Nephron progenitor cell (in vitro differentiated cells): ENCODE measurements at regions not wholly inside any gene's neighbourhood (a gene's known extent, or its start where the extent isn't known, plus 50 kb on each side); places are given as distances from the start of the nearest gene placed in this dataset.

Experiments
- DNase-seq: peaks from one replicate; pipeline ENCODE4 v3.0.0; 2021
- H3K27ac Mint-ChIP-seq: 2 replicates; pipeline ENCODE4 v1.8.0; 2021; ENCODE audit warnings: mild to moderate bottlenecking, moderate library complexity, mixed read lengths
- H3K27me3 Mint-ChIP-seq: 2 replicates; pipeline ENCODE4 v1.8.0; 2021; ENCODE audit warnings: mild to moderate bottlenecking, low read depth, mixed read lengths; ENCODE audit not compliant: poor library complexity
- H3K36me3 Mint-ChIP-seq: 2 replicates; pipeline ENCODE4 v1.8.0; 2021; ENCODE audit warnings: low read depth, mixed read lengths
- H3K4me1 Mint-ChIP-seq: 2 replicates; pipeline ENCODE4 v1.8.0; 2021; ENCODE audit warnings: mixed read lengths
- H3K4me3 Mint-ChIP-seq: 2 replicates; pipeline ENCODE4 v1.8.0; 2021; ENCODE audit warnings: mild to moderate bottlenecking, moderate library complexity, mixed read lengths
- H3K9me3 Mint-ChIP-seq: 2 replicates; pipeline ENCODE4 v1.8.0; 2021; ENCODE audit warnings: mild to moderate bottlenecking, moderate library complexity, mixed read lengths
- CTCF ChIP-seq: fragments of 200-600 bp; sonication (generic); IDR thresholded peaks from 2 replicates; pipeline ENCODE4 v1.5.0; 2021; ENCODE audit warnings: antibody characterized with exemption

GRCh38 chr16:47972246-47972985 lies 183.4 kb downstream of the ABCC12 start:
- Mint-ChIP-seq H3K4me1 (no peaks in the 10 kb centered on the region), H3K27me3 (peaks cover 14% of the 10 kb centered on the region), H3K4me3 (no peak overlapping the region), H3K27ac (no peak overlapping the region), H3K9me3 (no peaks in the 10 kb centered on the region), H3K36me3 (no peaks in the 10 kb centered on the region)
- no peak for DNase-seq
- no peak for TF ChIP-seq CTCF

GRCh38 chr16:47971225-47971624 lies 184.6 kb downstream of the ABCC12 start:
- H3K27ac Mint-ChIP-seq: no peak overlapping the region
- TF ChIP-seq CTCF: no peak
- H3K4me3 Mint-ChIP-seq: no peak overlapping the region
- no peak for DNase-seq
- H3K36me3 Mint-ChIP-seq: no peaks in the 10 kb centered on the region
- no peaks in the 10 kb centered on the region for H3K9me3 Mint-ChIP-seq
- no peaks in the 10 kb centered on the region for H3K4me1 Mint-ChIP-seq
- H3K27me3 Mint-ChIP-seq: peaks cover 12% of the 10 kb centered on the region

- Mint-ChIP-seq H3K27ac (no peak overlapping the region), H3K36me3 (no peaks in the 10 kb centered on the region), H3K27me3 (peaks cover 12% of the 10 kb centered on the region), H3K4me1 (no peaks in the 10 kb centered on the region), H3K9me3 (no peaks in the 10 kb centered on the region), H3K4me3 (no peak overlapping the region)
- DNase-seq: peak; percentile 41
- TF ChIP-seq CTCF: no peak
Measured at GRCh38 chr16:47970291-47970931, 185.4 kb downstream of the ABCC12 start.

- TF ChIP-seq CTCF: no peak
- H3K4me1 Mint-ChIP-seq: no peaks in the 10 kb centered on the region
- DNase-seq: no peak
- no peaks in the 10 kb centered on the region for H3K9me3 Mint-ChIP-seq
- H3K36me3 Mint-ChIP-seq: no peaks in the 10 kb centered on the region
- H3K27me3 Mint-ChIP-seq: peaks cover 7% of the 10 kb centered on the region
- no peak overlapping the region for H3K27ac Mint-ChIP-seq
- H3K4me3 Mint-ChIP-seq: no peak overlapping the region
Measured at GRCh38 chr16:47967374-47967773, 188.4 kb downstream of the ABCC12 start.

GRCh38 chr16:47966325-47966724 lies 189.5 kb downstream of the ABCC12 start:
- no peak for TF ChIP-seq CTCF
- Mint-ChIP-seq H3K27ac (no peak overlapping the region), H3K4me3 (no peak overlapping the region), H3K4me1 (no peaks in the 10 kb centered on the region), H3K36me3 (no peaks in the 10 kb centered on the region), H3K27me3 (peaks cover 5% of the 10 kb centered on the region), H3K9me3 (no peaks in the 10 kb centered on the region)
- DNase-seq: no peak

- TF ChIP-seq CTCF: no peak
- Mint-ChIP-seq H3K36me3 (no peaks in the 10 kb centered on the region), H3K9me3 (no peaks in the 10 kb centered on the region), H3K4me1 (no peaks in the 10 kb centered on the region), H3K27me3 (peaks cover 3% of the 10 kb centered on the region), H3K4me3 (no peak overlapping the region), H3K27ac (no peak overlapping the region)
- no peak for DNase-seq
Measured at GRCh38 chr16:47965439-47965838, 190.4 kb downstream of the ABCC12 start.
